HUES48 (cell line): ENCODE measurements at regions not wholly inside any gene's neighbourhood (a gene's known extent, or its start where the extent isn't known, plus 50 kb on each side); places are given as distances from the start of the nearest gene placed in this dataset.

ENCODE experiments used
- H3K27ac ChIP-seq: one replicate; pipeline ENCODE4 v1.7.0; 2013; ENCODE audit warnings: low read depth, low read length, inconsistent platforms
- H3K27me3 ChIP-seq: 2 replicates; pipeline ENCODE4 v1.6.1; 2013; ENCODE audit warnings: mild to moderate bottlenecking, low read length; ENCODE audit not compliant: control insufficient read depth, insufficient read depth
- H3K36me3 ChIP-seq: 2 replicates; pipeline ENCODE4 v1.6.1; 2013; ENCODE audit warnings: low read length; ENCODE audit not compliant: control insufficient read depth, insufficient read depth
- H3K4me1 ChIP-seq: 2 replicates; pipeline ENCODE4 v1.6.1; 2013; ENCODE audit warnings: mild to moderate bottlenecking, low read length; ENCODE audit not compliant: control insufficient read depth, insufficient read depth
- H3K4me3 ChIP-seq: 2 replicates; pipeline ENCODE4 v1.5.1; 2013; ENCODE audit warnings: mild to moderate bottlenecking, low read depth, low read length
- H3K9ac ChIP-seq: 2 replicates; pipeline ENCODE4 v1.6.1; 2013; ENCODE audit warnings: mild to moderate bottlenecking, low read depth, low read length, moderate library complexity
- H3K9me3 ChIP-seq: 2 replicates; pipeline ENCODE4 v1.6.1; 2013; ENCODE audit warnings: low read length; ENCODE audit not compliant: control insufficient read depth, insufficient read depth

- no peak overlapping the region for H3K9ac ChIP-seq
- no peaks in the 10 kb centered on the region for H3K27me3 ChIP-seq
- H3K36me3 ChIP-seq: no peaks in the 10 kb centered on the region
- no peak overlapping the region for H3K4me3 ChIP-seq
- no peaks in the 10 kb centered on the region for H3K9me3 ChIP-seq
- H3K27ac ChIP-seq: no peak overlapping the region
- no peaks in the 10 kb centered on the region; the same call in 1 of the 2 replicates for H3K4me1 ChIP-seq
Observed at GRCh38 chr6:137787016-137787415, 80.0 kb upstream of the TNFAIP3 start.

DNA sequence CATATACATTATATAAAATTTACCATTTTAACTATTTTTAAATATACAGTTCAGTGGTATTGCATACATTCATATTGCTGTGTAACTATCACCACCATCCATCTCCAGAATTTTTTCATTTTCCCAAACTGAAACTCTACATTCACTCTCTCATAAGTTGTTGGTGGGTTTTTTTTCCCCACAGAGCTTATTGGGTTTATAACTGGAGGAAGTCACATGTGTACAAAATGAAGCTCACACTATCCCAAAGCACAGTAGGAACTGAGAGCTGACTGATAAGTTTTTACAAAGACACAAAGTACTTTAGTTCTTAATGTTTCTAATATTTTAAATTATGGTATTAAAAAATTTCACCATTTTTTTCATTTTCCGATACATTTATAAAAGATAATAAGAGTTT is 78.8 kb upstream of the TNFAIP3 start:
- Histone ChIP-seq H3K4me3 (no peak overlapping the region), H3K36me3 (no peaks in the 10 kb centered on the region), H3K27me3 (no peaks in the 10 kb centered on the region), H3K9ac (no peak overlapping the region), H3K27ac (no peak overlapping the region), H3K9me3 (no peaks in the 10 kb centered on the region), H3K4me1 (no peaks in the 10 kb centered on the region; the same call in 1 of the 2 replicates)

DNA sequence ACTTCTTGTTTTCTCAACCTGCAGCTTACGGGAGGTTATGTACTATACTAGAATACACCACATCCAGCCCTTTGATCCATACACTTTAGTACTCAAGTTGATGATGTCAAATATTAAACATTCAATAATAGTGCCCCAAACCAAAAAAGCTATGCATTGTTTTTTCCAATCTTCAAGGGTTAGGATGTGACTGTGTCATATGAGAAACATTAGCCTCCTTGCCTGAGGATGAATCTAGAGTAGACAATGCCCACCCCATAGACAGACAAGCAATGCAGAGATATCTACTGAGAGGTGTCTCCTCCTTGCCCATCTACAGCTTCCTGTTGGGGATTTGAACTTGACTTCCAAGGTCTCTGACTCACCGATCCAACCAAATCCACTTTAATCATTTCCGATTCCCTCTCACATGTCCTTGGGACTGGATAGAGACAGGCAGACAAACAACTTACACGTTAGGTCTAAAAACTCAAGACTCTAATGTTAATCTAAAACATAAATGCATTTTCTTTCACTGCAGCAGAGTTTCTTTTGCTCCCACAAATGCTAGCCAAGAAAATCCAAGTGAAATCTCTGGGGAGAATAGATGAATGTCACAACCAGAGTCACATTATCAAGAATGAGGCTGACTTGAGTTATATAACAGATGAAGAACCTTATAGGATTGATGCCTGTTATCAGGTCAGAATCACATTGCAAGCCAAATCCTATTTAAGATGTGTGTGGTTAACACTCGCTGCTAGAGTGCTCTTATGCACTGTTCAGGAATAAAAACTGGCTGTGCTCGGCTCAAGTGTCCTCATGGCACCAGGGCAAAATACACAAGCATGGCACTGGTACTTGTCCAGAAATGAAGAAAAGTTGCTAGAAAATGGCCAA is 75.5 kb upstream of the TNFAIP3 start:
- H3K4me3 ChIP-seq: no peak overlapping the region
- H3K27me3 ChIP-seq: no peaks in the 10 kb centered on the region
- no peaks in the 10 kb centered on the region for H3K36me3 ChIP-seq
- no peaks in the 10 kb centered on the region for H3K9me3 ChIP-seq
- no peaks in the 10 kb centered on the region for H3K4me1 ChIP-seq
- H3K9ac ChIP-seq: no peak overlapping the region
- no peak overlapping the region for H3K27ac ChIP-seq

- no peak overlapping the region for H3K9ac ChIP-seq
- no peaks in the 10 kb centered on the region for H3K36me3 ChIP-seq
- no peaks in the 10 kb centered on the region for H3K27me3 ChIP-seq
- no peak overlapping the region for H3K4me3 ChIP-seq
- H3K4me1 ChIP-seq: no peaks in the 10 kb centered on the region
- H3K27ac ChIP-seq: no peak overlapping the region
- no peaks in the 10 kb centered on the region for H3K9me3 ChIP-seq
Observed at GRCh38 chr6:137792160-137793033, 74.7 kb upstream of the TNFAIP3 start.

- Histone ChIP-seq H3K9ac (no peak overlapping the region), H3K4me1 (no peaks in the 10 kb centered on the region), H3K9me3 (no peaks in the 10 kb centered on the region), H3K36me3 (no peaks in the 10 kb centered on the region), H3K4me3 (no peak overlapping the region), H3K27me3 (no peaks in the 10 kb centered on the region), H3K27ac (no peak overlapping the region)
Observed at GRCh38 chr6:137793805-137794515, 73.1 kb upstream of the TNFAIP3 start.

- Histone ChIP-seq H3K4me3 (no peak overlapping the region), H3K9ac (no peak overlapping the region), H3K4me1 (no peaks in the 10 kb centered on the region), H3K27me3 (no peaks in the 10 kb centered on the region), H3K36me3 (no peaks in the 10 kb centered on the region), H3K27ac (no peak overlapping the region), H3K9me3 (no peaks in the 10 kb centered on the region)
Observed at GRCh38 chr6:137794516-137795201, 72.4 kb upstream of the TNFAIP3 start.

DNA sequence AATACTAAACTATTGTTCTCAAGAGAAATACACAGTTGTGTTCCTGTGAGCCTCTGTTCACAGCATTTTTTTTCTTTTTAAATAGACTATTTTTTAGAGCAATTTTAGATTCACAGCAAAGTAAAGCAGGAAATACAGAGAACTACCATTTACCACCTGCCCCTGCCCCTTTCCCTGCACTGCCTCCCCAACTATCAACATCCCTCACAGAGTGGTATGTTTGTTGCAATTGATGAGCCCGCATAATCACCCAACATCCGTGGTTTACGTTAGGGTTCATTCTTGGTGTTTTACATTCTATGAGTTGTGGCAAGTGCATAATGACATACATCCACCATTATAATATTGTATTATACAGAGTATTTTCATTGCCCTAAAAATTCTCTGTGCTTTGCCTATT is 71.6 kb upstream of the TNFAIP3 start:
- Histone ChIP-seq H3K9me3 (no peaks in the 10 kb centered on the region), H3K27me3 (no peaks in the 10 kb centered on the region), H3K4me3 (no peak overlapping the region), H3K36me3 (no peaks in the 10 kb centered on the region), H3K9ac (no peak overlapping the region), H3K4me1 (no peaks in the 10 kb centered on the region), H3K27ac (no peak overlapping the region)

DNA sequence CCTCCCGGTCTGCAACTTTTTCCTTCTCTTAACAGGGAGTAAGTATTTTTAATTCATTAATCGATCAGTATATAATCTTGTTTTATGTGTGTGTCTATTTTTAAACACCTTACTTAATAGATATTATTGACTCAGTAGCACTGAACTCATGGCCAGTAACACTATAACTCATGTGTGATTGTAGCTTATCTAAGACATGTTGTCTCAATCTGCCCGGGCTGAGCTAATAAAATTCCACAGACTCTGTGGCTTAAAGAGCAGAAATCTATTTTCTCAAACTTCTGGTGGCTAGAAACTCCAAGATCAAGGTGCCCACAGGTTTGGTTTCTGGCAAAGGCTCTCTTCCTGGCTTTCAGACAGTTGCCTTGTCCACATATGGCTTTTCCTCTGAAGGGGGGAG is 68.8 kb upstream of the TNFAIP3 start:
- H3K27me3 ChIP-seq: no peaks in the 10 kb centered on the region
- no peaks in the 10 kb centered on the region for H3K4me1 ChIP-seq
- H3K4me3 ChIP-seq: no peak overlapping the region
- no peak overlapping the region for H3K27ac ChIP-seq
- no peaks in the 10 kb centered on the region for H3K36me3 ChIP-seq
- no peaks in the 10 kb centered on the region for H3K9me3 ChIP-seq
- H3K9ac ChIP-seq: no peak overlapping the region

DNA sequence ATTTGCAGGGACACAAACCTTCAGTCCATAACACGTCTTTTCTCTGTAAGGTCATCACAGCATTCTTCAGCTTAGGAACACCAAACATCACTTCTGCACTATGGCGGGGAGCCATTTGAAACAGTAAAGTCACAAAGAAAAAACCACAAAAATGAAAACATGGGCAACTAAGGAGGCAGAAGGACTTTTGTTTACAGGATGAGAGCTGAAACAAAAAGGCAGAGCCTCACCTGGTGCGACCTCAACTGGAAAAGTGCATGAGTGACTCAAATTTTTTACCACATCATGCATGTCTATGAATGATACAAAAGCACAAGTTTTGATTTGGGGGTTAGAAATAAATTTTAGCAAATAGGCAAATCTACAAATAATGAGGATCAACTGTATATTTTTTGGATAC is 68.2 kb upstream of the TNFAIP3 start:
- no peak overlapping the region for H3K27ac ChIP-seq
- no peaks in the 10 kb centered on the region for H3K4me1 ChIP-seq

GRCh38 chr6:137799950-137800568 is 67.0 kb upstream of the TNFAIP3 start:
- H3K9me3 ChIP-seq: no peaks in the 10 kb centered on the region
- H3K27ac ChIP-seq: no peak overlapping the region
- H3K9ac ChIP-seq: no peak overlapping the region
- H3K36me3 ChIP-seq: no peaks in the 10 kb centered on the region
- H3K4me1 ChIP-seq: no peaks in the 10 kb centered on the region
- H3K27me3 ChIP-seq: no peaks in the 10 kb centered on the region
- H3K4me3 ChIP-seq: no peak overlapping the region

More for the DNA sequence above, 68.2 kb upstream of the TNFAIP3 start:
- Histone ChIP-seq H3K4me3 (no peak overlapping the region), H3K36me3 (no peaks in the 10 kb centered on the region), H3K27me3 (no peaks in the 10 kb centered on the region), H3K9ac (no peak overlapping the region), H3K9me3 (no peaks in the 10 kb centered on the region)
